HepG2 (cell line): ENCODE measurements at regions not wholly inside any gene's neighbourhood (a gene's known extent, or its start where the extent isn't known, plus 50 kb on each side); places are given as distances from the start of the nearest gene placed in this dataset.

Experiments
- ATAC-seq: fragments of 200-7000 bp; cut with Tn5 transposase; 3 replicates; pipeline ENCODE4 v1.9.1; 2020; ENCODE audit warnings: mild to moderate bottlenecking, moderate library complexity
- BruUV-seq: library from RNA; stranded (reverse); fragments of 400-500 nt; replicated peaks from 2 replicates; lab custom pipeline; 2021; lab: Mats Ljungman, UMichigan
- CTCF ChIA-PET: fragments of 300-600 bp; formaldehyde crosslinking; extraction: SDS; loops from one replicate; lab custom pipeline; 2021; ENCODE audit warnings: low total read pairs, inconsistent platforms, low intra/inter-chr PET ratio; lab: Yijun Ruan, JAX
- POLR2A ChIA-PET: fragments of 350-600 bp; sonication (Branson Sonifier 250); formaldehyde crosslinking; loops from one replicate; lab custom pipeline; 2020; ENCODE audit warnings: antibody characterized with exemption, inconsistent platforms; lab: Yijun Ruan, JAX
- DNase-seq: peaks from one replicate; pipeline ENCODE4 v3.0.0-alpha.2; 2015; ENCODE audit warnings: low spot score
- FAIRE-seq: peaks from 3 replicates; lab custom pipeline; 2011; peaks lifted over from hg19 to GRCh38; lab: Jason Lieb, UNC
- H2AFZ ChIP-seq: one replicate; pipeline ENCODE4 v1.6.1; 2011; ENCODE audit warnings: low read length, inconsistent platforms
- H3K27ac ChIP-seq: fragments of 300-600 bp; 3 replicates; pipeline ENCODE4 v1.8.0; 2011; ENCODE audit warnings: mixed run types, mild to moderate bottlenecking, mixed read lengths, low read length, inconsistent platforms; ENCODE audit not compliant: insufficient read depth; ENCODE audit errors: extremely low read length
- H3K27me3 ChIP-seq, 2 experiments: fragments of 200-600 bp in 1 of 2; 2 replicates in 1 of 2; 3 replicates in 1 of 2; pipeline versions ENCODE4 v1.6.0 to v1.8.0; 2011; ENCODE audit warnings: low read length in 2 of 2, mild to moderate bottlenecking in 2 of 2, moderate library complexity in 2 of 2, inconsistent platforms in 1 of 2; ENCODE audit not compliant: insufficient read depth in 2 of 2, control insufficient read depth in 1 of 2
- H3K36me3 ChIP-seq, 2 experiments: fragments of 200-600 bp in 1 of 2; replicated peaks in 1 of 2; 2 replicates in 1 of 2; 3 replicates in 1 of 2; pipeline versions ENCODE4 v1.5.1 to v1.8.0; 2011; ENCODE audit warnings: low read length in 2 of 2, inconsistent platforms in 1 of 2; ENCODE audit not compliant: insufficient read depth in 2 of 2, control insufficient read depth in 1 of 2
- H3K4me1 ChIP-seq: 2 replicates; pipeline ENCODE4 v1.5.1; 2012; ENCODE audit warnings: low read length, inconsistent platforms; ENCODE audit not compliant: insufficient read depth
- H3K4me2 ChIP-seq: 2 replicates; pipeline ENCODE4 v1.6.0; 2011; ENCODE audit warnings: low read depth, low read length, inconsistent platforms
- H3K4me3 ChIP-seq, 3 experiments: fragments of 200-600 bp in 1 of 3; sonication (generic), shearing (Covaris generic) in 1 of 3; replicated peaks in 1 of 3; 2 replicates each; pipeline ENCODE4 v1.5.1; 2011 to 2016; ENCODE audit warnings: low read length in 3 of 3, inconsistent platforms in 2 of 3, low read depth in 2 of 3, mild to moderate bottlenecking in 2 of 3, control low read depth in 1 of 3, mixed read lengths in 1 of 3; ENCODE audit not compliant: insufficient read depth in 1 of 3
- H3K79me2 ChIP-seq: one replicate; pipeline ENCODE4 v1.6.1; 2011; ENCODE audit warnings: low read length, inconsistent platforms; ENCODE audit not compliant: insufficient read depth
- H3K9ac ChIP-seq: 2 replicates; pipeline ENCODE4 v1.6.0; 2011; ENCODE audit warnings: mild to moderate bottlenecking, low read depth, low read length, inconsistent platforms; ENCODE audit not compliant: insufficient read depth
- H3K9me3 ChIP-seq: 2 replicates; pipeline ENCODE4 v1.5.1; 2012; ENCODE audit warnings: mild to moderate bottlenecking, low read length
- H4K20me1 ChIP-seq: 2 replicates; pipeline ENCODE4 v1.6.0; 2011; ENCODE audit warnings: inconsistent platforms, mild to moderate bottlenecking, low read length, moderate library complexity; ENCODE audit not compliant: insufficient read depth
- ELK4 ChIP-seq: sonication (generic); formaldehyde crosslinking; IDR thresholded peaks from 2 replicates; pipeline ENCODE4 v1.9.0; 2021; ENCODE audit warnings: missing genetic modification reagents, borderline replicate concordance
- LCORL ChIP-seq, 2 experiments: fragments of 450-650 bp in 1 of 2; sonication (generic) in 1 of 2; formaldehyde crosslinking in 1 of 2; IDR thresholded peaks; 2 replicates each; pipeline versions ENCODE4 v1.5.0 to v1.6.1; 2017 to 2020; ENCODE audit warnings: antibody characterized with exemption in 1 of 2, missing genetic modification reagents in 1 of 2
- NFATC3 ChIP-seq: sonication (generic); formaldehyde crosslinking; IDR thresholded peaks from 2 replicates; pipeline ENCODE4 v1.5.1; 2020; ENCODE audit warnings: mild to moderate bottlenecking, missing genetic modification reagents
- NR2F2 ChIP-seq: IDR thresholded peaks from 2 replicates; pipeline ENCODE4 v1.6.1; 2012; ENCODE audit warnings: low read depth, inconsistent platforms, borderline replicate concordance
- RARG ChIP-seq: sonication (generic); formaldehyde crosslinking; IDR thresholded peaks from 2 replicates; pipeline ENCODE4 v1.4.0; 2020; ENCODE audit warnings: low read depth, mild to moderate bottlenecking, missing genetic modification reagents
- ZNF567 ChIP-seq: sonication (generic); formaldehyde crosslinking; IDR thresholded peaks from 2 replicates; pipeline ENCODE4 v1.8.1; 2023; ENCODE audit warnings: mild to moderate bottlenecking, missing genetic modification reagents, borderline replicate concordance
- WGBS: methylation state at CpG from one replicate; pipeline ENCODE4 v1.1.6; 2017; ENCODE audit warnings: low lambda C conversion rate; 5-methylcytosine and 5-hydroxymethylcytosine counted together
- in situ Hi-C: cut with HindIII; loops from 2 replicates; pipeline ENCODE4 v1.10.0; 2017; ENCODE audit warnings: low pct_unique_long_range_greater_than_20kb; ENCODE audit not compliant: extremely low pct_ligation_motif_present
- intact Hi-C: fragments of 100-400 bp; cut with micrococcal nuclease; formaldehyde crosslinking; loops from one replicate; pipeline ENCODE4 v1.10.0; 2022; ENCODE audit not compliant: unreplicated experiment

GRCh38 chr11:114784891-114785290 lies 106.6 kb downstream of the NXPE2 start:
- ChIA-PET POLR2A (no interaction called here), CTCF (no interaction called here)
- Histone ChIP-seq H3K36me3 (no peaks in the 10 kb centered on the region), H3K27ac (no peak overlapping the region), H3K4me3 (no peak overlapping the region), H3K4me1 (peaks cover 18% of the 10 kb centered on the region), H3K27me3 (peaks cover 3 to 6% of the 10 kb centered on the region in 2 experiments; a peak in 4 of 5 replicates), H3K9ac (no peak overlapping the region), H4K20me1 (no peaks in the 10 kb centered on the region), H3K9me3 (no peaks in the 10 kb centered on the region), H2AFZ (no peak overlapping the region), H3K4me2 (no peak overlapping the region), H3K79me2 (no peaks in the 10 kb centered on the region)
- in situ Hi-C loops: loop anchor here (25.0 kb wide), 1 partner anchor 327 kb away; no protein-coding TSS in a partner anchor
- DNase-seq (no peak), ATAC-seq (no peak), FAIRE-seq (no peak)
- WGBS: 31% methylated on average over 4 of the region's 4 CpGs
- intact Hi-C loops: no loop called here
- TF ChIP-seq ELK4 (CRISPR knock-in tag) (no peak), RARG (CRISPR knock-in tag) (no peak), ZNF567 (no peak), NFATC3 (CRISPR knock-in tag) (no peak)
- no TSS peak for BruUV-seq

GRCh38 chr11:114785820-114786219 lies 107.5 kb downstream of the NXPE2 start:
- H2AFZ ChIP-seq: no peak overlapping the region
- H3K9ac ChIP-seq: no peak overlapping the region
- H3K4me1 ChIP-seq: peaks cover 18% of the 10 kb centered on the region
- H3K27ac ChIP-seq: no peak overlapping the region
- no peaks in the 10 kb centered on the region for H3K9me3 ChIP-seq
- BruUV-seq: no TSS peak
- no peak for FAIRE-seq
- DNase-seq: no peak
- intact Hi-C loops (no loop called here), in situ Hi-C loops (loop anchor here (25.0 kb wide), 1 partner anchor 326 kb away; no protein-coding TSS in a partner anchor)
- H3K79me2 ChIP-seq: no peaks in the 10 kb centered on the region
- CTCF ChIA-PET: no interaction called here
- no peaks in the 10 kb centered on the region for H3K36me3 ChIP-seq
- TF ChIP-seq NR2F2 (no peak), LCORL (IDR thresholded peaks at IDR 0.05) (peak; percentile 76; the same call in 1 of the 2 replicates), LCORL (CRISPR knock-in tag; IDR thresholded peaks at IDR 0.05) (no peak)
- H3K27me3 ChIP-seq: peaks cover under 1 to 6% of the 10 kb centered on the region in 2 experiments; a peak in 3 of 5 replicates
- 47% methylated on average over 4 of the region's 4 CpGs for WGBS
- no peaks in the 10 kb centered on the region for H4K20me1 ChIP-seq
- no peak overlapping the region for H3K4me3 ChIP-seq
- no peak for ATAC-seq
- POLR2A ChIA-PET: no interaction called here
- no peak overlapping the region for H3K4me2 ChIP-seq
